ENCODE measurements at regions not wholly inside any gene's neighbourhood (a gene's known extent, or its start where the extent isn't known, plus 50 kb on each side); places are given as distances from the start of the nearest gene placed in this dataset.

- H3K4me1 ChIP-seq, result no peaks in the 10 kb centered on the region
- no TSS peak for BruUV-seq (replicated peaks)
- ChIA-PET POLR2A (no interaction called here), CTCF (no interaction called here)
- Mint-ChIP-seq H3K4me1 (ENCODE audit: low read depth, unreplicated experiment) (no peaks in the 10 kb centered on the region), H3K27me3 (ENCODE audit: insufficient read depth, unreplicated experiment) (peaks cover 31% of the 10 kb centered on the region), H3K36me3 (ENCODE audit: insufficient read depth, unreplicated experiment) (no peaks in the 10 kb centered on the region), H3K4me3 (ENCODE audit: unreplicated experiment) (no peak overlapping the region), H3K9me3 (ENCODE audit: unreplicated experiment) (no peaks in the 10 kb centered on the region), H3K27ac (ENCODE audit: unreplicated experiment) (no peak overlapping the region)
- H3K27me3 ChIP-seq (replicated peaks; ENCODE audit: control insufficient read depth, insufficient read depth, low read length), result no peaks in the 10 kb centered on the region; the same call in 1 of the 2 replicates
- intact Hi-C loops (cut with micrococcal nuclease; ENCODE audit: unreplicated experiment), result no loop called here
- DNase-seq, result no peak
- H3K9me3 ChIP-seq, result no peaks in the 10 kb centered on the region
- TF ChIP-seq CTCF (IDR thresholded peaks at IDR 0.05; ENCODE audit: insufficient read depth in 1 of 2, low read depth in 1 of 2, low read length in 1 of 2, severe bottlenecking in 1 of 2, unreplicated experiment in 1 of 2), result no peak
- H3K36me3 ChIP-seq (ENCODE audit: control insufficient read depth, insufficient read depth, low read length), result no peaks in the 10 kb centered on the region
- no peak overlapping the region for H3K4me3 ChIP-seq (ENCODE audit: low read depth, low read length)
Measured at GRCh38 chr1:208541225-208541855, 297.2 kb upstream of the PLXNA2 start.

DNA sequence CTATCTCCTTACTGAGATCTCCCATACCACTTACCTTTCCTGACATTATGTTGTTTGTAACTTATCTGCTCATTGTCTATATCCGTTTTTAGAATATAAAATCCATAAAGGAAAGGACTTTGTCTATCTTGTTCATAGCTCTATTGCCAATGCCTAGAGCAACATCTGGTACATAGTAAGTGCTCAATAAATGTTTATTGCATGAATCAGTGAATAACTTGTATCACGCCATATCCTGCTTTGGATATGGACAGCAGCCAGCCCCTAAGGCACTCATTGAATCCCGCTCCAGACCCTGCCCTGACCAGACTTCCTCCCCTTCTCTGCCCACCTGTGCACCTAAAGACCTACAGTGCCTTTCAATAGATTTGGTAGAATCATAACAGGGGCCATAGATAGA, 298.1 kb upstream of the PLXNA2 start:
- no peak for TF ChIP-seq CTCF (IDR thresholded peaks at IDR 0.05; ENCODE audit: insufficient read depth in 1 of 2, low read depth in 1 of 2, low read length in 1 of 2, severe bottlenecking in 1 of 2, unreplicated experiment in 1 of 2)
- no peak overlapping the region for H3K4me3 Mint-ChIP-seq (ENCODE audit: unreplicated experiment)
- no peaks in the 10 kb centered on the region for H3K4me1 ChIP-seq
- H3K27me3 ChIP-seq (replicated peaks; ENCODE audit: control insufficient read depth, insufficient read depth, low read length), result no peaks in the 10 kb centered on the region; the same call in 1 of the 2 replicates
- no peak for DNase-seq
- no peaks in the 10 kb centered on the region; the same call in 1 of the 2 replicates for H3K9me3 ChIP-seq
- intact Hi-C loops (cut with micrococcal nuclease; ENCODE audit: unreplicated experiment), result no loop called here
- no peaks in the 10 kb centered on the region for H3K36me3 Mint-ChIP-seq (ENCODE audit: insufficient read depth, unreplicated experiment)
- CTCF ChIA-PET, result no interaction called here
- H3K4me1 Mint-ChIP-seq (ENCODE audit: low read depth, unreplicated experiment), result no peaks in the 10 kb centered on the region
- BruUV-seq (replicated peaks), result no TSS peak
- POLR2A ChIA-PET, result no interaction called here
- no peak overlapping the region for H3K27ac Mint-ChIP-seq (ENCODE audit: unreplicated experiment)
- H3K4me3 ChIP-seq (ENCODE audit: low read depth, low read length), result no peak overlapping the region
- H3K27me3 Mint-ChIP-seq (ENCODE audit: insufficient read depth, unreplicated experiment), result peaks cover 34% of the 10 kb centered on the region
- H3K36me3 ChIP-seq (ENCODE audit: control insufficient read depth, insufficient read depth, low read length), result no peaks in the 10 kb centered on the region
- H3K9me3 Mint-ChIP-seq (ENCODE audit: unreplicated experiment), result no peaks in the 10 kb centered on the region

- intact Hi-C loops (cut with micrococcal nuclease; ENCODE audit: unreplicated experiment), result no loop called here
- no peaks in the 10 kb centered on the region for H3K27me3 ChIP-seq (replicated peaks; ENCODE audit: control insufficient read depth, insufficient read depth, low read length)
- no peak overlapping the region for H3K4me3 Mint-ChIP-seq (ENCODE audit: unreplicated experiment)
- H3K4me1 Mint-ChIP-seq (ENCODE audit: low read depth, unreplicated experiment), result no peaks in the 10 kb centered on the region
- no peak for TF ChIP-seq CTCF (IDR thresholded peaks at IDR 0.05; ENCODE audit: insufficient read depth in 1 of 2, low read depth in 1 of 2, low read length in 1 of 2, severe bottlenecking in 1 of 2, unreplicated experiment in 1 of 2)
- H3K27ac Mint-ChIP-seq (ENCODE audit: unreplicated experiment), result no peak overlapping the region
- H3K4me1 ChIP-seq, result no peaks in the 10 kb centered on the region
- no peaks in the 10 kb centered on the region; the same call in 1 of the 2 replicates for H3K9me3 ChIP-seq
- POLR2A ChIA-PET, result no interaction called here
- BruUV-seq (replicated peaks), result no TSS peak
- peaks cover 32% of the 10 kb centered on the region for H3K27me3 Mint-ChIP-seq (ENCODE audit: insufficient read depth, unreplicated experiment)
- CTCF ChIA-PET, result no interaction called here
- H3K36me3 Mint-ChIP-seq (ENCODE audit: insufficient read depth, unreplicated experiment), result no peaks in the 10 kb centered on the region
- no peaks in the 10 kb centered on the region for H3K9me3 Mint-ChIP-seq (ENCODE audit: unreplicated experiment)
- no peak for DNase-seq
- H3K36me3 ChIP-seq (ENCODE audit: control insufficient read depth, insufficient read depth, low read length), result no peaks in the 10 kb centered on the region
- H3K4me3 ChIP-seq (ENCODE audit: low read depth, low read length), result no peak overlapping the region
Measured at GRCh38 chr1:208544053-208544452, 299.9 kb upstream of the PLXNA2 start.

All from Caco-2 (cell line).